Liver (tissue), 8 donors: ENCODE measurements at regions not wholly inside any gene's neighbourhood (a gene's known extent, or its start where the extent isn't known, plus 50 kb on each side); places are given as distances from the start of the nearest gene placed in this dataset.

Experiments used
- DNase-seq: peaks from one replicate; pipeline ENCODE4 v3.0.0-alpha.2; 2017; ENCODE audit warnings: low spot score
- H3K27ac ChIP-seq, 2 donors: one replicate each; pipeline ENCODE4 v1.7.0; 2013; ENCODE audit warnings: inconsistent platforms in 2 of 2, low read length in 2 of 2, control low read depth in 1 of 2, low read depth in 1 of 2, mild to moderate bottlenecking in 1 of 2
- H3K27me3 ChIP-seq, 4 donors: one replicate each; pipeline versions ENCODE4 v1.6.1 to v1.7.0; 2013; ENCODE audit warnings: low read length in 3 of 4, inconsistent platforms in 1 of 4, mild to moderate bottlenecking in 1 of 4, moderate library complexity in 1 of 4; ENCODE audit not compliant: control insufficient read depth in 4 of 4, insufficient read depth in 4 of 4
- H3K36me3 ChIP-seq, 4 donors: one replicate each; pipeline versions ENCODE4 v1.6.1 to v1.7.0; 2013; ENCODE audit warnings: low read length in 3 of 4, mild to moderate bottlenecking in 3 of 4, low read depth in 1 of 4, moderate library complexity in 1 of 4; ENCODE audit not compliant: control insufficient read depth in 4 of 4, insufficient read depth in 3 of 4
- H3K4me1 ChIP-seq, 4 donors: one replicate each; pipeline versions ENCODE4 v1.6.1 to v1.7.0; 2013; ENCODE audit warnings: low read length in 3 of 4, mild to moderate bottlenecking in 3 of 4, moderate library complexity in 1 of 4; ENCODE audit not compliant: control insufficient read depth in 4 of 4, insufficient read depth in 4 of 4
- H3K4me3 ChIP-seq, 3 donors: one replicate each; pipeline versions ENCODE4 v1.6.1 to v1.7.0; 2013; ENCODE audit warnings: low read length in 3 of 3, control low read depth in 1 of 3, low read depth in 1 of 3, mild to moderate bottlenecking in 1 of 3
- H3K9ac ChIP-seq, 2 donors: one replicate each; pipeline ENCODE4 v1.7.0; 2013; ENCODE audit warnings: low read length in 2 of 2, mild to moderate bottlenecking in 2 of 2, moderate library complexity in 2 of 2, control low read depth in 1 of 2, low read depth in 1 of 2
- H3K9me3 ChIP-seq, 4 donors: one replicate each; pipeline versions ENCODE4 v1.6.1 to v1.7.0; 2013; ENCODE audit warnings: low read length in 3 of 4; ENCODE audit not compliant: control insufficient read depth in 4 of 4
- EGR1 ChIP-seq, 2 donors: IDR thresholded peaks; 2 replicates each; pipeline ENCODE4 v1.6.1; 2016 to 2018; ENCODE audit warnings: antibody characterized with exemption in 2 of 2, low read depth in 2 of 2
- GABPA ChIP-seq, 2 donors: IDR thresholded peaks in 1 of 2; conservative IDR thresholded peaks in 1 of 2; 2 replicates each; pipeline ENCODE4 v1.6.1; 2016; ENCODE audit warnings: antibody characterized with exemption in 2 of 2, mild to moderate bottlenecking in 1 of 2, moderate library complexity in 1 of 2
- HNF4A ChIP-seq, 2 donors: conservative IDR thresholded peaks; 2 replicates each; pipeline ENCODE4 v1.6.1; 2016; ENCODE audit warnings: antibody characterized with exemption in 2 of 2, mild to moderate bottlenecking in 2 of 2
- HNF4G ChIP-seq: IDR thresholded peaks from 2 replicates; pipeline ENCODE4 v1.6.1; 2016; ENCODE audit warnings: antibody characterized with exemption
- NR2F2 ChIP-seq: IDR thresholded peaks from 2 replicates; pipeline ENCODE4 v1.6.1; 2016; ENCODE audit warnings: antibody characterized with exemption
- RAD21 ChIP-seq, 2 donors: IDR thresholded peaks; 2 replicates each; pipeline ENCODE4 v1.6.1; 2016; ENCODE audit warnings: antibody characterized with exemption in 2 of 2, mild to moderate bottlenecking in 2 of 2
- RXRA ChIP-seq, 2 donors: IDR thresholded peaks; 2 replicates each; pipeline ENCODE4 v1.6.1; 2017 to 2018; ENCODE audit warnings: antibody characterized with exemption in 2 of 2, mild to moderate bottlenecking in 1 of 2
- YY1 ChIP-seq: IDR thresholded peaks from 2 replicates; pipeline ENCODE4 v1.6.1; 2016; ENCODE audit warnings: antibody characterized with exemption, mild to moderate bottlenecking
- WGBS: extraction: QIAGEN DNeasy Blood & Tissue Kit; methylation state at CpG from one replicate; pipeline ENCODE4 v1.1.7; 2013; 5-methylcytosine and 5-hydroxymethylcytosine counted together
- TF ChIP-seq, protein P1 (sequence below): IDR thresholded peaks from 2 replicates; pipeline ENCODE4 v1.6.1; 2016; ENCODE audit warnings: antibody characterized with exemption
- TF ChIP-seq, protein P2 (sequence below): fragments of 150-350 bp; IDR thresholded peaks from 2 replicates; pipeline ENCODE4 v1.5.1; 2017; ENCODE audit warnings: improper control_type of control experiment, low read depth, low read length; ENCODE audit not compliant: missing input control
- TF ChIP-seq, protein P3 (sequence below): IDR thresholded peaks from 2 replicates; pipeline ENCODE4 v1.6.1; 2016; ENCODE audit warnings: antibody characterized with exemption, mild to moderate bottlenecking
- donor health status: healthy.
- donor health status: healthy.
- donor health status: healthy.
- donor health status: healthy.
- donor health status: healthy.

DNA sequence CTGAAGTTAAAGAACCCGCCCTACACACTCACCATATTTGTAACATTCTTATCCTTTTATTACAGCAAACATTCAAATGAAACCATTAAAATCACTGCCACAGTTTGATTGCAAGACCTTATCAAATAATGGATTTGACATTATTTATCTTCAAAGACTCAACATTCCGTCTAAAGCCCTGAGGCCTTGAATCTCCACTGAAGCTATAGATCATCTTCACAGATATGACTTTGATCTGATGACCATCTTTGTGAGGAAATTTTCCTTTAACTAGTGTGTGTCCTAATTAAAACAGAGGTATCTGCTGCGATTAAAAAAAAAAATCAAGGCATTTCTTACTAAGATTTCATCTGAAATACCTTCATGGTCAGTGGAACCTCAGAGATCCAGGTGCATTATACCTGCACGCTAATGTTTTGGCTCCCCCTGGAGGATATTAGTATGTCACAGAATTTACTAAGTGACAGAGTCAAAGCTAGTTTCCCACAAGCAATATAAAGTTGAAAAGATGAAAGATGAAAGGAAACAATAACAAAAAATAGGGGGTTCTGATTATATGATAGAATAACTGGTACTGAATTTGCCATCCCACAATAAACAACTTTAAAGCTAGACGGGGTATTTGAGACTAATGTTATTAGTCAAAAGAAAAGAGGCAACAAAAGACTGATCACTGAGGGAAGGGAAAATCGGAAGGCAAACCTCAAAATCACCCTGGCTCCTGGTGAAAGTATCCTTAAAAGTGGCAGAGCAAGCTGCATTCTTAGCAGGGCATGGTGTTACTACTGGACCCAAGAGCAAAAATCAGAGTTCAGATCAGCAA lies 923.4 kb downstream of the NCAM2 start:
- no peak overlapping the region for H3K27ac ChIP-seq
- no peaks in the 10 kb centered on the region for H3K36me3 ChIP-seq
- no peak for DNase-seq
- no peaks in the 10 kb centered on the region for H3K4me1 ChIP-seq
- no peaks in the 10 kb centered on the region for H3K27me3 ChIP-seq
- no peak overlapping the region for H3K9ac ChIP-seq
- WGBS: 45% methylated on average over 6 of the region's 6 CpGs
- TF ChIP-seq, protein P1, sequence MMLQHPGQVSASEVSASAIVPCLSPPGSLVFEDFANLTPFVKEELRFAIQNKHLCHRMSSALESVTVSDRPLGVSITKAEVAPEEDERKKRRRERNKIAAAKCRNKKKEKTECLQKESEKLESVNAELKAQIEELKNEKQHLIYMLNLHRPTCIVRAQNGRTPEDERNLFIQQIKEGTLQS: no peak
- TF ChIP-seq RXRA (IDR thresholded peaks at IDR 0.05) (no peak), YY1 (no peak), RAD21 (IDR thresholded peaks at IDR 0.05) (peak; percentile 89), NR2F2 (no peak), EGR1 (IDR thresholded peaks at IDR 0.05; ENCODE audit: low read depth in 2 of 2) (no peak), HNF4G (no peak)
- TF ChIP-seq, protein P2, sequence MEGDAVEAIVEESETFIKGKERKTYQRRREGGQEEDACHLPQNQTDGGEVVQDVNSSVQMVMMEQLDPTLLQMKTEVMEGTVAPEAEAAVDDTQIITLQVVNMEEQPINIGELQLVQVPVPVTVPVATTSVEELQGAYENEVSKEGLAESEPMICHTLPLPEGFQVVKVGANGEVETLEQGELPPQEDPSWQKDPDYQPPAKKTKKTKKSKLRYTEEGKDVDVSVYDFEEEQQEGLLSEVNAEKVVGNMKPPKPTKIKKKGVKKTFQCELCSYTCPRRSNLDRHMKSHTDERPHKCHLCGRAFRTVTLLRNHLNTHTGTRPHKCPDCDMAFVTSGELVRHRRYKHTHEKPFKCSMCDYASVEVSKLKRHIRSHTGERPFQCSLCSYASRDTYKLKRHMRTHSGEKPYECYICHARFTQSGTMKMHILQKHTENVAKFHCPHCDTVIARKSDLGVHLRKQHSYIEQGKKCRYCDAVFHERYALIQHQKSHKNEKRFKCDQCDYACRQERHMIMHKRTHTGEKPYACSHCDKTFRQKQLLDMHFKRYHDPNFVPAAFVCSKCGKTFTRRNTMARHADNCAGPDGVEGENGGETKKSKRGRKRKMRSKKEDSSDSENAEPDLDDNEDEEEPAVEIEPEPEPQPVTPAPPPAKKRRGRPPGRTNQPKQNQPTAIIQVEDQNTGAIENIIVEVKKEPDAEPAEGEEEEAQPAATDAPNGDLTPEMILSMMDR: peak; percentile 64
- H3K4me3 ChIP-seq: no peak overlapping the region
- H3K9me3 ChIP-seq: no peaks in the 10 kb centered on the region

DNA sequence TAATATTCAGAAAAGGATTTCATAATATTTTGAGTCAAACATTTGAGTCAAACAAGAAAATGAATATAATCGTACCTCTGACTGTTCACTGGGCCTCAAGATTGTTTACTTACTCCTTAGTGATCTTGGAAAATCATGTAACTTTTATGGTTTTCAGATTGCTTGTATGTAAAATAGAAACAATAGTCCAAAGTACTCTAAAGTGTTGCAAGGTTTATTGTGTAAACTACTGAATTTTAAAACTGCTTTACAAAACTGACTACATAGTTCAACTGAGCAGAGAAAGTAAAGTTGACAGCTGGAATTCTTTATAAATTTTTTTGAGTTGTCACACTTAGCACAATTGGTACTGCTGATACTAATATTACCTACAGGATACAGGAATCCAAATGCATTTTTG lies 931.0 kb downstream of the NCAM2 start:
- no peaks in the 10 kb centered on the region for H3K27me3 ChIP-seq
- no peak overlapping the region for H3K9ac ChIP-seq
- TF ChIP-seq HNF4A (conservative IDR thresholded peaks at IDR 0.05) (peak; percentile 53 to 60), GABPA (IDR thresholded peaks at IDR 0.05 in 1 of 2, conservative IDR thresholded peaks at IDR 0.05 in 1 of 2) (no peak)
- no peaks in the 10 kb centered on the region for H3K36me3 ChIP-seq
- no peak overlapping the region for H3K4me3 ChIP-seq
- no peak for DNase-seq
- H3K4me1 ChIP-seq: peaks cover 0 to 4% (median 0%) of the 10 kb centered on the region in 4 donors
- no peaks in the 10 kb centered on the region for H3K9me3 ChIP-seq
- 31% methylated on average over 1 of the region's 1 CpG for WGBS
- no peak overlapping the region for H3K27ac ChIP-seq

DNA sequence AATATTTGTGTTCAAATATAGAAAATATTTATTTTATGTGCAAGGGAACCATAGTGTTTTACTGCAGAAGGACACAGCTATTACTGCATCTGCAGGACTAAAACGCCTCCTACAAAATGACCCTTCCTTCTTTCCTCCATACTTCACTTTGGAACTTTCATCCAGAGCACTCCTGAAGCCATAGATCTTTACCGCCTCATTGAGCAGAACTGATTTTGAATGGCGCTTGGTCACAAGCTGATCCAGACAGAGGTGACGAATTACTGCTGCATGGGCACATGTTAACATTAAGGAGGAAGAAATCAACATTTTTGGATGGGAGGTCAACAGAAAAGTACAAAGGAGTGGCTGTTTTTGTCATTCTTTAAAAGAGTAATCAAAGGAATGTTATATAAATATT lies 931.6 kb downstream of the NCAM2 start:
- Histone ChIP-seq H3K36me3 (no peaks in the 10 kb centered on the region), H3K4me1 (peaks cover 0 to 4% (median 0%) of the 10 kb centered on the region in 4 donors), H3K4me3 (no peak overlapping the region), H3K9ac (no peak overlapping the region), H3K27ac (no peak overlapping the region), H3K9me3 (no peaks in the 10 kb centered on the region), H3K27me3 (no peaks in the 10 kb centered on the region)
- TF ChIP-seq GABPA (IDR thresholded peaks at IDR 0.05 in 1 of 2, conservative IDR thresholded peaks at IDR 0.05 in 1 of 2): no peak
- TF ChIP-seq, protein P3, sequence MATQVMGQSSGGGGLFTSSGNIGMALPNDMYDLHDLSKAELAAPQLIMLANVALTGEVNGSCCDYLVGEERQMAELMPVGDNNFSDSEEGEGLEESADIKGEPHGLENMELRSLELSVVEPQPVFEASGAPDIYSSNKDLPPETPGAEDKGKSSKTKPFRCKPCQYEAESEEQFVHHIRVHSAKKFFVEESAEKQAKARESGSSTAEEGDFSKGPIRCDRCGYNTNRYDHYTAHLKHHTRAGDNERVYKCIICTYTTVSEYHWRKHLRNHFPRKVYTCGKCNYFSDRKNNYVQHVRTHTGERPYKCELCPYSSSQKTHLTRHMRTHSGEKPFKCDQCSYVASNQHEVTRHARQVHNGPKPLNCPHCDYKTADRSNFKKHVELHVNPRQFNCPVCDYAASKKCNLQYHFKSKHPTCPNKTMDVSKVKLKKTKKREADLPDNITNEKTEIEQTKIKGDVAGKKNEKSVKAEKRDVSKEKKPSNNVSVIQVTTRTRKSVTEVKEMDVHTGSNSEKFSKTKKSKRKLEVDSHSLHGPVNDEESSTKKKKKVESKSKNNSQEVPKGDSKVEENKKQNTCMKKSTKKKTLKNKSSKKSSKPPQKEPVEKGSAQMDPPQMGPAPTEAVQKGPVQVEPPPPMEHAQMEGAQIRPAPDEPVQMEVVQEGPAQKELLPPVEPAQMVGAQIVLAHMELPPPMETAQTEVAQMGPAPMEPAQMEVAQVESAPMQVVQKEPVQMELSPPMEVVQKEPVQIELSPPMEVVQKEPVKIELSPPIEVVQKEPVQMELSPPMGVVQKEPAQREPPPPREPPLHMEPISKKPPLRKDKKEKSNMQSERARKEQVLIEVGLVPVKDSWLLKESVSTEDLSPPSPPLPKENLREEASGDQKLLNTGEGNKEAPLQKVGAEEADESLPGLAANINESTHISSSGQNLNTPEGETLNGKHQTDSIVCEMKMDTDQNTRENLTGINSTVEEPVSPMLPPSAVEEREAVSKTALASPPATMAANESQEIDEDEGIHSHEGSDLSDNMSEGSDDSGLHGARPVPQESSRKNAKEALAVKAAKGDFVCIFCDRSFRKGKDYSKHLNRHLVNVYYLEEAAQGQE: no peak
- 90% methylated on average over 4 of the region's 4 CpGs for WGBS
- no peak for DNase-seq
